A673 (cell line): ENCODE measurements at regions not wholly inside any gene's neighbourhood (a gene's known extent, or its start where the extent isn't known, plus 50 kb on each side); places are given as distances from the start of the nearest gene placed in this dataset.
"Not testable (repeated sequence)": the region's sequence is repeated elsewhere in the genome, so short reads cannot be mapped to it uniquely, and the experiment has no call there.

Source experiments
- CTCF ChIP-seq: fragments of 300-800, 200-600 bp; sonication (generic); conservative IDR thresholded peaks from 2 replicates; pipeline ENCODE4 v1.5.1; 2017; ENCODE audit warnings: low read depth, mild to moderate bottlenecking, antibody characterized with exemption, low read length, moderate library complexity, mixed read lengths
- EZH2 ChIP-seq: fragments of 200-600 bp; sonication (generic); IDR thresholded peaks from 2 replicates; pipeline ENCODE4 v1.6.1; 2017; ENCODE audit warnings: borderline replicate concordance, low read depth, mild to moderate bottlenecking, mixed read lengths, antibody characterized with exemption, low read length; ENCODE audit not compliant: poor library complexity, severe bottlenecking

- not testable (repeated sequence) for TF ChIP-seq CTCF, EZH2
These were observed 1633.2 kb downstream of the RPIA start for GRCh38 chr2:90324672-90325071.
